ENCODE measurements at regions not wholly inside any gene's neighbourhood (a gene's known extent, or its start where the extent isn't known, plus 50 kb on each side); places are given as distances from the start of the nearest gene placed in this dataset.
A peak's percentile ranks its signal among the peaks of the same experiment; 100 is the strongest.

GRCh38 chr12:98437806-98438595 lies 77.4 kb upstream of the TMPO start:
- Histone ChIP-seq H3K79me2 (ENCODE audit: control insufficient read depth, insufficient read depth, low read length) (no peaks in the 10 kb centered on the region), H3K36me3 (ENCODE audit: control insufficient read depth, insufficient read depth, low read length) (no peaks in the 10 kb centered on the region), H3K27me3 (ENCODE audit: control insufficient read depth in 2 of 2, insufficient read depth in 2 of 2, low read length in 2 of 2) (peaks cover 5 to 12% of the 10 kb centered on the region in 2 experiments; a peak in 3 of 5 replicates), H2AFZ (ENCODE audit: low read depth, low read length) (no peak overlapping the region), H3K27ac (ENCODE audit: extremely low read depth, low read depth, low read length) (no peak overlapping the region), H4K20me1 (replicated peaks; ENCODE audit: control insufficient read depth, insufficient read depth, low read length) (peaks cover 11% of the 10 kb centered on the region), H3K9ac (ENCODE audit: insufficient read depth in 1 of 2, low read depth in 2 of 2, low read length in 2 of 2) (no peak overlapping the region), H3K4me2 (ENCODE audit: insufficient read depth, low read length) (no peak overlapping the region), H3K4me3 (no peak overlapping the region), H3K9me1 (ENCODE audit: control insufficient read depth, insufficient read depth, low read length) (no peaks in the 10 kb centered on the region), H3K9me3 (replicated peaks; ENCODE audit: control insufficient read depth, insufficient read depth, low read depth, low read length) (no peaks in the 10 kb centered on the region), H3K4me1 (replicated peaks in 1 of 2; ENCODE audit: control insufficient read depth in 2 of 2, insufficient read depth in 2 of 2, low read length in 2 of 2) (peaks cover 0 to 4% of the 10 kb centered on the region in 2 experiments; a peak in 2 of 5 replicates)
- ChIA-PET CTCF (ENCODE audit: low intra/inter-chr PET ratio) (no interaction called here), POLR2A (no interaction called here)
- TF ChIP-seq HDAC8 (tag; IDR thresholded peaks at IDR 0.05) = no peak
- TF ChIP-seq HMGN3 (IDR thresholded peaks at IDR 0.05; ENCODE audit: borderline replicate concordance, extremely low read depth, insufficient read length, low read depth, low read length) = no peak
- ATAC-seq = no peak
- no peak for FAIRE-seq
- in situ Hi-C loops (cut with MboI) = no loop called here
- BruUV-seq (replicated peaks) = no TSS peak
- intact Hi-C loops (cut with micrococcal nuclease) = no loop called here
- 5% methylated on average over 1 of the region's 1 CpG for WGBS (ENCODE audit: insufficient coverage, low coverage, missing lambda C conversion rate)
- no peak for DNase-seq (ENCODE audit: extremely low read depth in 1 of 4, low spot score in 3 of 4)

GRCh38 chr12:98438656-98439230 lies 76.6 kb upstream of the TMPO start:
- TF ChIP-seq ZKSCAN1 (IDR thresholded peaks at IDR 0.05; ENCODE audit: low read depth, low read length) (no peak), PRDM10 (IDR thresholded peaks at IDR 0.05; ENCODE audit: partially characterized antibody) (peak; percentile 31)
- no peaks in the 10 kb centered on the region for H3K9me3 ChIP-seq (replicated peaks; ENCODE audit: control insufficient read depth, insufficient read depth, low read depth, low read length)
- in situ Hi-C loops (cut with MboI) (no loop called here), intact Hi-C loops (cut with micrococcal nuclease) (no loop called here)
- no peak overlapping the region for H3K9ac ChIP-seq (ENCODE audit: insufficient read depth in 1 of 2, low read depth in 2 of 2, low read length in 2 of 2)
- H4K20me1 ChIP-seq (replicated peaks; ENCODE audit: control insufficient read depth, insufficient read depth, low read length) = peaks cover 11% of the 10 kb centered on the region
- peaks cover 5 to 15% of the 10 kb centered on the region in 2 experiments; a peak in 4 of 5 replicates for H3K27me3 ChIP-seq (ENCODE audit: control insufficient read depth in 2 of 2, insufficient read depth in 2 of 2, low read length in 2 of 2)
- CTCF ChIA-PET (ENCODE audit: low intra/inter-chr PET ratio) = no interaction called here
- H3K27ac ChIP-seq (ENCODE audit: extremely low read depth, low read depth, low read length) = no peak overlapping the region
- H3K4me3 ChIP-seq = no peak overlapping the region
- FAIRE-seq (no peak), DNase-seq (ENCODE audit: extremely low read depth in 1 of 4, low spot score in 3 of 4) (no peak), ATAC-seq (no peak)
- H2AFZ ChIP-seq (ENCODE audit: low read depth, low read length) = no peak overlapping the region
- no TSS peak for BruUV-seq (replicated peaks)
- 0% methylated on average over 1 of the region's 1 CpG for WGBS (ENCODE audit: insufficient coverage, low coverage, missing lambda C conversion rate)
- H3K36me3 ChIP-seq (ENCODE audit: control insufficient read depth, insufficient read depth, low read length) = no peaks in the 10 kb centered on the region
- POLR2A ChIA-PET = interaction anchor here (1.4 kb wide), 1 partner anchor 211 kb away, joined by 5 read pairs; no protein-coding TSS in a partner anchor
- H3K79me2 ChIP-seq (ENCODE audit: control insufficient read depth, insufficient read depth, low read length) = no peaks in the 10 kb centered on the region
- H3K4me1 ChIP-seq (replicated peaks in 1 of 2; ENCODE audit: control insufficient read depth in 2 of 2, insufficient read depth in 2 of 2, low read length in 2 of 2) = peaks cover 0 to 4% of the 10 kb centered on the region in 2 experiments; a peak in 2 of 5 replicates
- H3K9me1 ChIP-seq (ENCODE audit: control insufficient read depth, insufficient read depth, low read length) = no peaks in the 10 kb centered on the region
- no peak overlapping the region for H3K4me2 ChIP-seq (ENCODE audit: insufficient read depth, low read length)

Measured in K562 (cell line).